ENCODE measurements at regions not wholly inside any gene's neighbourhood (a gene's known extent, or its start where the extent isn't known, plus 50 kb on each side); places are given as distances from the start of the nearest gene placed in this dataset.

DNA sequence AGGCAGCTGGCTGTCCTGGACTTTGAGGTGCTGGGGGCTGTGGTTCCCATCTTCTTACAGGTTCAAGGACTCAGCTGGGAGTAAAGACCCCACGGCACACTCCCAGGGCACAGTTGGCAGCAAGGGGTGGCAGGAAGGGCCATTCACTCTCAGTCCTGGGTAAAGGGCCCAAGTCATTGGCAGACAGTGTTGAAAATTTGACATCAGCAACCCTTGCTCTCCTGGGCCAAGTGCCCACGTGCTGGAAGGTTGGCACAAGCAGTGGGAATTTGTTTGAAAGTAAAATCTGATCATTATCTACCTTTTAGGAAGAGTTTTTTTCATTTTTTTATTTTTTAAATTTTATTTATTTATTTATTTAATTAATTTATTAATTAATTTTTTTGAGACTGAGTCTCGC, 241.6 kb upstream of the MKI67 start:
- intact Hi-C loops (cut with micrococcal nuclease), result no loop called here
- no peak overlapping the region for H2AFZ ChIP-seq (ENCODE audit: low read depth, low read length)
- no peak overlapping the region for H3K4me2 ChIP-seq (ENCODE audit: insufficient read depth, low read length)
- H3K36me3 ChIP-seq (ENCODE audit: control insufficient read depth, insufficient read depth, low read length), result no peaks in the 10 kb centered on the region
- ChIA-PET POLR2A (no interaction called here), CTCF (ENCODE audit: low intra/inter-chr PET ratio) (no interaction called here)
- H3K4me1 ChIP-seq (replicated peaks in 1 of 2; ENCODE audit: control insufficient read depth in 2 of 2, insufficient read depth in 2 of 2, low read length in 2 of 2), result no peaks in the 10 kb centered on the region
- H3K9ac ChIP-seq (ENCODE audit: insufficient read depth in 1 of 2, low read depth in 2 of 2, low read length in 2 of 2), result no peak overlapping the region
- H3K27ac ChIP-seq (ENCODE audit: extremely low read depth, low read depth, low read length), result no peak overlapping the region
- in situ Hi-C loops (cut with MboI), result no loop called here
- no peaks in the 10 kb centered on the region for H3K79me2 ChIP-seq (ENCODE audit: control insufficient read depth, insufficient read depth, low read length)
- FAIRE-seq, result no peak
- 0% methylated on average over 2 of the region's 3 CpGs for WGBS (ENCODE audit: insufficient coverage, low coverage, missing lambda C conversion rate)
- H4K20me1 ChIP-seq (replicated peaks; ENCODE audit: control insufficient read depth, insufficient read depth, low read length), result no peaks in the 10 kb centered on the region
- H3K9me3 ChIP-seq (replicated peaks; ENCODE audit: control insufficient read depth, insufficient read depth, low read depth, low read length), result no peaks in the 10 kb centered on the region
- H3K4me3 ChIP-seq, result no peak overlapping the region
- no TSS peak for BruUV-seq (replicated peaks)
- DNase-seq (ENCODE audit: extremely low read depth in 1 of 4, low spot score in 3 of 4), result no peak
- TF ChIP-seq CXXC5 (CRISPR knock-in tag; IDR thresholded peaks at IDR 0.05) (no peak), GATAD2B (IDR thresholded peaks at IDR 0.05; ENCODE audit: borderline replicate concordance) (no peak), ZNF830 (CRISPR knock-in tag; IDR thresholded peaks at IDR 0.05) (no peak), MECOM (CRISPR knock-in tag; IDR thresholded peaks at IDR 0.05) (no peak), CSDE1 (IDR thresholded peaks at IDR 0.05) (no peak)
- TF ChIP-seq, protein P1, sequence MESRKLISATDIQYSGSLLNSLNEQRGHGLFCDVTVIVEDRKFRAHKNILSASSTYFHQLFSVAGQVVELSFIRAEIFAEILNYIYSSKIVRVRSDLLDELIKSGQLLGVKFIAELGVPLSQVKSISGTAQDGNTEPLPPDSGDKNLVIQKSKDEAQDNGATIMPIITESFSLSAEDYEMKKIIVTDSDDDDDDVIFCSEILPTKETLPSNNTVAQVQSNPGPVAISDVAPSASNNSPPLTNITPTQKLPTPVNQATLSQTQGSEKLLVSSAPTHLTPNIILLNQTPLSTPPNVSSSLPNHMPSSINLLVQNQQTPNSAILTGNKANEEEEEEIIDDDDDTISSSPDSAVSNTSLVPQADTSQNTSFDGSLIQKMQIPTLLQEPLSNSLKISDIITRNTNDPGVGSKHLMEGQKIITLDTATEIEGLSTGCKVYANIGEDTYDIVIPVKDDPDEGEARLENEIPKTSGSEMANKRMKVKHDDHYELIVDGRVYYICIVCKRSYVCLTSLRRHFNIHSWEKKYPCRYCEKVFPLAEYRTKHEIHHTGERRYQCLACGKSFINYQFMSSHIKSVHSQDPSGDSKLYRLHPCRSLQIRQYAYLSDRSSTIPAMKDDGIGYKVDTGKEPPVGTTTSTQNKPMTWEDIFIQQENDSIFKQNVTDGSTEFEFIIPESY (CRISPR knock-in tag; IDR thresholded peaks at IDR 0.05), result no peak
- H3K27me3 ChIP-seq (ENCODE audit: control insufficient read depth in 2 of 2, insufficient read depth in 2 of 2, low read length in 2 of 2), result peaks cover 0 to 13% of the 10 kb centered on the region in 2 experiments; a peak in 2 of 5 replicates
- no peaks in the 10 kb centered on the region for H3K9me1 ChIP-seq (ENCODE audit: control insufficient read depth, insufficient read depth, low read length)
- no peak for ATAC-seq

All from K562 (cell line).